IMR-90 (cell line): ENCODE measurements at regions not wholly inside any gene's neighbourhood (a gene's known extent, or its start where the extent isn't known, plus 50 kb on each side); places are given as distances from the start of the nearest gene placed in this dataset.

Experiments used
- ATAC-seq: fragments of 200-7000 bp; cut with Tn5 transposase; 2 replicates; pipeline ENCODE4 v1.9.1; 2020; ENCODE audit warnings: low read depth, mild to moderate bottlenecking, moderate library complexity
- BruUV-seq: library from RNA; stranded (reverse); fragments of 400-500 nt; replicated peaks from 2 replicates; lab custom pipeline; 2021; lab: Mats Ljungman, UMichigan
- CTCF ChIA-PET: fragments of 300-600 bp; formaldehyde crosslinking; extraction: SDS; loops from one replicate; lab custom pipeline; 2021; ENCODE audit warnings: antibody characterized with exemption; lab: Yijun Ruan, JAX
- POLR2A ChIA-PET: fragments of 300-600 bp; sonication (Branson Sonifier 250); formaldehyde crosslinking; loops from one replicate; lab custom pipeline; 2022; ENCODE audit warnings: antibody characterized with exemption; ENCODE audit not compliant: unreplicated experiment; lab: Charles Lee
- DNase-seq: peaks from one replicate; pipeline ENCODE4 v3.0.0; 2013
- H2AFZ ChIP-seq: replicated peaks from 2 replicates; pipeline ENCODE3; 2013; ENCODE audit warnings: low read length, mild to moderate bottlenecking; ENCODE audit not compliant: poor library complexity
- H2AK5ac ChIP-seq: 2 replicates; pipeline ENCODE4 v1.6.1; 2013; ENCODE audit warnings: low read depth, low read length, inconsistent platforms
- H2AK9ac ChIP-seq: replicated peaks from 2 replicates; pipeline ENCODE3; 2013; ENCODE audit warnings: mild to moderate bottlenecking, low read depth, low read length, moderate library complexity; ENCODE audit not compliant: poor library complexity
- H2BK120ac ChIP-seq: 2 replicates; pipeline ENCODE4 v1.6.1; 2013; ENCODE audit warnings: low read depth, low read length, inconsistent platforms
- H2BK15ac ChIP-seq: 3 replicates; pipeline ENCODE4 v1.6.1; 2013; ENCODE audit warnings: low read depth, low read length, inconsistent platforms
- H2BK20ac ChIP-seq: 2 replicates; pipeline ENCODE4 v1.6.1; 2013; ENCODE audit warnings: low read depth, mild to moderate bottlenecking, inconsistent platforms, low read length, moderate library complexity
- H2BK5ac ChIP-seq: 2 replicates; pipeline ENCODE4 v1.6.1; 2013; ENCODE audit warnings: mild to moderate bottlenecking, low read depth, low read length, inconsistent platforms; ENCODE audit not compliant: poor library complexity, severe bottlenecking
- H3K14ac ChIP-seq: replicated peaks from 2 replicates; pipeline ENCODE4 v1.6.1; 2013; ENCODE audit warnings: low read depth, low read length, inconsistent platforms
- H3K18ac ChIP-seq: 2 replicates; pipeline ENCODE4 v1.6.1; 2013; ENCODE audit warnings: low read depth, low read length, control low read depth
- H3K23ac ChIP-seq: 2 replicates; pipeline ENCODE4 v1.6.1; 2013; ENCODE audit warnings: low read depth, low read length, inconsistent platforms
- H3K27ac ChIP-seq: 2 replicates; pipeline ENCODE4 v1.5.1; 2013; ENCODE audit warnings: mild to moderate bottlenecking, control low read depth, low read length; ENCODE audit not compliant: insufficient read depth
- H3K27me3 ChIP-seq: 2 replicates; pipeline ENCODE4 v1.6.1; 2013; ENCODE audit warnings: low read length; ENCODE audit not compliant: control insufficient read depth, insufficient read depth
- H3K36me3 ChIP-seq: 2 replicates; pipeline ENCODE4 v1.6.1; 2013; ENCODE audit warnings: low read length, mixed read lengths; ENCODE audit not compliant: control insufficient read depth, insufficient read depth
- H3K4ac ChIP-seq: 2 replicates; pipeline ENCODE4 v1.6.1; 2013; ENCODE audit warnings: low read depth, low read length, inconsistent platforms
- H3K4me1 ChIP-seq: 2 replicates; pipeline ENCODE4 v1.6.1; 2013; ENCODE audit warnings: low read length, mixed read lengths; ENCODE audit not compliant: control insufficient read depth, insufficient read depth
- H3K4me2 ChIP-seq: 2 replicates; pipeline ENCODE4 v1.6.1; 2013; ENCODE audit warnings: low read depth, mild to moderate bottlenecking, control low read depth, low read length, moderate library complexity
- H3K4me3 ChIP-seq: 2 replicates; pipeline ENCODE4 v1.5.1; 2013; ENCODE audit warnings: low read depth, mild to moderate bottlenecking, control low read depth, low read length, moderate library complexity; ENCODE audit not compliant: insufficient read depth
- H3K56ac ChIP-seq: 2 replicates; pipeline ENCODE4 v1.6.1; 2013; ENCODE audit warnings: low read length, inconsistent platforms; ENCODE audit not compliant: insufficient read depth; ENCODE audit errors: extremely low read depth
- H3K79me1 ChIP-seq, 2 experiments: 2 replicates each; pipeline ENCODE4 v1.6.1; 2013; ENCODE audit warnings: low read length in 2 of 2, inconsistent platforms in 1 of 2, low read depth in 1 of 2
- H3K9ac ChIP-seq: 2 replicates; pipeline ENCODE4 v1.6.1; 2013; ENCODE audit warnings: low read depth, low read length, control low read depth
- H3K9me1 ChIP-seq: 2 replicates; pipeline ENCODE4 v1.6.1; 2013; ENCODE audit warnings: low read length, inconsistent platforms; ENCODE audit not compliant: insufficient read depth
- H3K9me3 ChIP-seq: 2 replicates; pipeline ENCODE4 v1.6.1; 2013; ENCODE audit warnings: low read length; ENCODE audit not compliant: control insufficient read depth, insufficient read depth
- H4K20me1 ChIP-seq: 2 replicates; pipeline ENCODE4 v1.6.1; 2013; ENCODE audit warnings: low read length, inconsistent platforms; ENCODE audit not compliant: insufficient read depth
- H4K5ac ChIP-seq: 2 replicates; pipeline ENCODE4 v1.6.1; 2013; ENCODE audit warnings: mild to moderate bottlenecking, low read depth, low read length, control low read depth
- H4K8ac ChIP-seq, 2 experiments: 2 replicates each; pipeline ENCODE4 v1.6.1; 2013; ENCODE audit warnings: low read depth in 2 of 2, low read length in 2 of 2, control low read depth in 1 of 2, inconsistent platforms in 1 of 2
- H4K91ac ChIP-seq: 2 replicates; pipeline ENCODE4 v1.6.1; 2013; ENCODE audit warnings: low read depth, low read length, inconsistent platforms; ENCODE audit not compliant: insufficient read depth
- BHLHE40 ChIP-seq: fragments of 150-350 bp; IDR thresholded peaks from 2 replicates; pipeline ENCODE4 v1.6.1; 2016; ENCODE audit warnings: mild to moderate bottlenecking, low read depth, low read length
- CEBPB ChIP-seq: IDR thresholded peaks from 2 replicates; pipeline ENCODE4 v1.6.1; 2012; ENCODE audit warnings: low read depth, low read length, improper control_type of control experiment
- FOS ChIP-seq: fragments of 150-350 bp; IDR thresholded peaks from 2 replicates; pipeline ENCODE4 v1.6.1; 2016; ENCODE audit warnings: low read depth, low read length
- MAFK ChIP-seq: IDR thresholded peaks from 2 replicates; pipeline ENCODE4 v1.6.1; 2012; ENCODE audit warnings: low read depth, low read length, improper control_type of control experiment
- NFE2L2 ChIP-seq: fragments of 150-350 bp; IDR thresholded peaks from 2 replicates; pipeline ENCODE4 v1.6.1; 2016; ENCODE audit warnings: low read depth, mild to moderate bottlenecking, low read length
- POLR2A ChIP-seq: IDR thresholded peaks from 2 replicates; pipeline ENCODE4 v1.6.1; 2012; ENCODE audit warnings: mild to moderate bottlenecking, low read depth, low read length
- RAD21 ChIP-seq: IDR thresholded peaks from 2 replicates; pipeline ENCODE4 v1.6.1; 2012; ENCODE audit warnings: low read length, improper control_type of control experiment
- RFX5 ChIP-seq: IDR thresholded peaks from 2 replicates; pipeline ENCODE4 v1.8.0; 2012; ENCODE audit warnings: low read depth, mild to moderate bottlenecking, low read length, moderate library complexity
- WGBS, 2 experiments: methylation state at CpG; one replicate each; pipeline versions ENCODE4 v1.1.5 to v1.1.7; 2013; ENCODE audit warnings: missing lambda C conversion rate in 2 of 2; ENCODE audit not compliant: insufficient read length in 1 of 2; ENCODE audit errors: extremely low coverage in 2 of 2; 5-methylcytosine and 5-hydroxymethylcytosine counted together
- dilution Hi-C: fragments of 300-500 bp; cut with HindIII; formaldehyde crosslinking; loops from one replicate; pipeline ENCODE4 v1.14.3; 2018; ENCODE audit warnings: low sequenced_read_pairs; ENCODE audit not compliant: unreplicated experiment
- in situ Hi-C: fragments of 300-500 bp; cut with MboI; formaldehyde crosslinking; loops from 3 replicates; pipeline ENCODE4 v1.14.3; 2019; ENCODE audit warnings: low sequenced_read_pairs, inconsistent platforms, mixed read lengths
- intact Hi-C: fragments of 100-400 bp; cut with micrococcal nuclease; formaldehyde crosslinking; loops from 2 replicates; pipeline ENCODE4 v1.10.0; 2022
- TF ChIP-seq, protein P1 (sequence below): fragments of 150-350 bp; IDR thresholded peaks from 2 replicates; pipeline ENCODE4 v1.6.1; 2017; ENCODE audit warnings: mild to moderate bottlenecking, antibody characterized with exemption, low read length, low read depth

- Histone ChIP-seq H4K5ac (no peak overlapping the region), H3K4me1 (no peaks in the 10 kb centered on the region), H2BK20ac (no peak overlapping the region), H3K79me1 (no peaks in the 10 kb centered on the region), H2BK5ac (no peak overlapping the region), H2AK5ac (no peak overlapping the region), H3K18ac (no peak overlapping the region), H4K20me1 (no peaks in the 10 kb centered on the region), H2BK120ac (no peak overlapping the region), H3K9me1 (no peaks in the 10 kb centered on the region), H3K36me3 (no peaks in the 10 kb centered on the region), H3K4me3 (no peak overlapping the region), H3K9ac (no peak overlapping the region), H3K27ac (no peak overlapping the region), H3K56ac (no peak overlapping the region), H3K4me2 (no peak overlapping the region), H3K4ac (no peak overlapping the region), H3K27me3 (no peaks in the 10 kb centered on the region), H3K9me3 (no peaks in the 10 kb centered on the region), H2BK15ac (no peak overlapping the region), H4K91ac (no peak overlapping the region), H2AK9ac (no peak overlapping the region), H3K23ac (no peak overlapping the region), H2AFZ (no peak overlapping the region), H3K14ac (no peak overlapping the region), H4K8ac (no peak overlapping the region)
- dilution Hi-C loops (no loop called here), intact Hi-C loops (no loop called here), in situ Hi-C loops (no loop called here)
- 0% methylated on average over 1 of the region's 3 CpGs; no CpG with 5 or more reads in 1 of the 2 experiments for WGBS, 2 experiments
- ChIA-PET POLR2A (no interaction called here), CTCF (no interaction called here)
- no peak for DNase-seq
- TF ChIP-seq FOS (no peak), MAFK (no peak), CEBPB (no peak), POLR2A (no peak), RFX5 (no peak), NFE2L2 (no peak), BHLHE40 (no peak), RAD21 (no peak)
- TF ChIP-seq, protein P1, sequence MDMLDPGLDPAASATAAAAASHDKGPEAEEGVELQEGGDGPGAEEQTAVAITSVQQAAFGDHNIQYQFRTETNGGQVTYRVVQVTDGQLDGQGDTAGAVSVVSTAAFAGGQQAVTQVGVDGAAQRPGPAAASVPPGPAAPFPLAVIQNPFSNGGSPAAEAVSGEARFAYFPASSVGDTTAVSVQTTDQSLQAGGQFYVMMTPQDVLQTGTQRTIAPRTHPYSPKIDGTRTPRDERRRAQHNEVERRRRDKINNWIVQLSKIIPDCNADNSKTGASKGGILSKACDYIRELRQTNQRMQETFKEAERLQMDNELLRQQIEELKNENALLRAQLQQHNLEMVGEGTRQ, result no peak
- no TSS peak for BruUV-seq
- ATAC-seq, result no peak
Observed at GRCh38 chr4:14726441-14726840, 275.8 kb upstream of the CPEB2 start.
